MM.1S (cell line): ENCODE measurements at regions not wholly inside any gene's neighbourhood (a gene's known extent, or its start where the extent isn't known, plus 50 kb on each side); places are given as distances from the start of the nearest gene placed in this dataset.

ENCODE experiments used
- CTCF ChIP-seq: fragments of 300-600 bp; sonication (generic); IDR thresholded peaks from 2 replicates; pipeline ENCODE4 v1.5.1; 2016; ENCODE audit warnings: antibody characterized with exemption, low read length, mixed read lengths
- EZH2 ChIP-seq: fragments of 300-600 bp; sonication (generic); optimal IDR thresholded peaks from 2 replicates; pipeline ENCODE3; 2017; ENCODE audit warnings: low read depth, mild to moderate bottlenecking, antibody characterized with exemption, low read length, mixed read lengths
- EZH2phosphoT487 ChIP-seq: fragments of 300-600 bp; sonication (generic); IDR thresholded peaks from 2 replicates; pipeline ENCODE4 v1.6.1; 2018; ENCODE audit warnings: antibody characterized with exemption, low read length

GRCh38 chr6:79410806-79411205 lies 126.4 kb downstream of the LCA5 start:
- TF ChIP-seq CTCF: no peak
- TF ChIP-seq EZH2phosphoT487: no peak
- TF ChIP-seq EZH2: no peak
